Neuronal stem cell (in vitro differentiated cells): ENCODE measurements at regions not wholly inside any gene's neighbourhood (a gene's known extent, or its start where the extent isn't known, plus 50 kb on each side); places are given as distances from the start of the nearest gene placed in this dataset.

Experiments used
- DNase-seq: peaks from one replicate; pipeline ENCODE4 v3.0.0-alpha.2; 2013; ENCODE audit warnings: low spot score
- H2AFZ ChIP-seq: one replicate; pipeline ENCODE4 v1.6.1; 2013; ENCODE audit warnings: mild to moderate bottlenecking, low read length, inconsistent platforms
- H2AK5ac ChIP-seq: 2 replicates; pipeline ENCODE4 v1.6.1; 2013; ENCODE audit warnings: low read depth, mild to moderate bottlenecking, inconsistent platforms, low read length, moderate library complexity, mixed read lengths
- H2BK120ac ChIP-seq: 2 replicates; pipeline ENCODE4 v1.6.1; 2013; ENCODE audit warnings: low read depth, mild to moderate bottlenecking, inconsistent platforms, low read length, moderate library complexity, mixed read lengths
- H2BK12ac ChIP-seq: one replicate; pipeline ENCODE4 v1.6.1; 2013; ENCODE audit warnings: low read length, inconsistent platforms
- H2BK15ac ChIP-seq: 2 replicates; pipeline ENCODE4 v1.6.1; 2013; ENCODE audit warnings: mild to moderate bottlenecking, low read length, inconsistent platforms, mixed read lengths
- H2BK5ac ChIP-seq: one replicate; pipeline ENCODE4 v1.6.1; 2013; ENCODE audit warnings: inconsistent platforms, mild to moderate bottlenecking, low read length, moderate library complexity
- H3K14ac ChIP-seq: one replicate; pipeline ENCODE4 v1.6.1; 2013; ENCODE audit warnings: low read length, inconsistent platforms
- H3K18ac ChIP-seq: 2 replicates; pipeline ENCODE4 v1.6.1; 2013; ENCODE audit warnings: low read length, inconsistent platforms
- H3K23ac ChIP-seq: 2 replicates; pipeline ENCODE4 v1.6.1; 2013; ENCODE audit warnings: low read depth, mild to moderate bottlenecking, mixed read lengths, low read length, inconsistent platforms; ENCODE audit not compliant: poor library complexity
- H3K27ac ChIP-seq: replicated peaks from 3 replicates; pipeline ENCODE4 v1.5.1; 2013; ENCODE audit warnings: low read length, inconsistent platforms
- H3K27me3 ChIP-seq, 3 experiments: 2 replicates each; pipeline ENCODE4 v1.6.1; 2013; ENCODE audit warnings: low read length in 3 of 3, mild to moderate bottlenecking in 2 of 3, inconsistent platforms in 1 of 3, low read depth in 1 of 3, mixed read lengths in 1 of 3, moderate library complexity in 1 of 3; ENCODE audit not compliant: control insufficient read depth in 3 of 3, insufficient read depth in 3 of 3
- H3K36me3 ChIP-seq, 2 donors: replicated peaks in 1 of 2; 2 replicates each; pipeline ENCODE4 v1.6.1; 2013; ENCODE audit warnings: low read length in 2 of 2; ENCODE audit not compliant: control insufficient read depth in 2 of 2, insufficient read depth in 2 of 2
- H3K4ac ChIP-seq: 2 replicates; pipeline ENCODE4 v1.6.1; 2013; ENCODE audit warnings: inconsistent platforms, mild to moderate bottlenecking, low read length, moderate library complexity
- H3K4me1 ChIP-seq, 2 donors: 1 replicate in 1 of 2; 2 replicates in 1 of 2; pipeline ENCODE4 v1.6.1; 2013; ENCODE audit warnings: low read length in 2 of 2, low read depth in 1 of 2; ENCODE audit not compliant: control insufficient read depth in 2 of 2, insufficient read depth in 1 of 2
- H3K4me2 ChIP-seq: one replicate; pipeline ENCODE4 v1.6.1; 2013; ENCODE audit warnings: mild to moderate bottlenecking, low read length, inconsistent platforms; ENCODE audit not compliant: insufficient read depth, poor library complexity, severe bottlenecking
- H3K4me3 ChIP-seq, 2 donors: 2 replicates each; pipeline ENCODE4 v1.5.1; 2013; ENCODE audit warnings: low read length in 2 of 2, mild to moderate bottlenecking in 2 of 2, inconsistent platforms in 1 of 2, moderate library complexity in 1 of 2
- H3K79me1 ChIP-seq: one replicate; pipeline ENCODE4 v1.6.1; 2013; ENCODE audit warnings: low read depth, mild to moderate bottlenecking, inconsistent platforms, low read length, moderate library complexity
- H3K9ac ChIP-seq: one replicate; pipeline ENCODE4 v1.6.1; 2013; ENCODE audit warnings: mild to moderate bottlenecking, low read depth, low read length, inconsistent platforms; ENCODE audit not compliant: poor library complexity
- H3K9me3 ChIP-seq, 2 donors: replicated peaks in 1 of 2; 2 replicates each; pipeline versions ENCODE3 to v1.6.1; 2013; ENCODE audit warnings: low read length in 2 of 2, mild to moderate bottlenecking in 2 of 2, inconsistent platforms in 1 of 2, low read depth in 1 of 2, mixed read lengths in 1 of 2, moderate library complexity in 1 of 2; ENCODE audit not compliant: control insufficient read depth in 2 of 2, insufficient read depth in 1 of 2
- H4K8ac ChIP-seq: one replicate; pipeline ENCODE4 v1.6.1; 2013; ENCODE audit warnings: low read depth, mild to moderate bottlenecking, inconsistent platforms, low read length, moderate library complexity
- H4K91ac ChIP-seq: one replicate; pipeline ENCODE4 v1.6.1; 2013; ENCODE audit warnings: low read length, low read depth, mild to moderate bottlenecking, inconsistent platforms; ENCODE audit not compliant: poor library complexity
- WGBS, 2 donors: extraction: QIAGEN DNeasy Blood & Tissue Kit; methylation state at CpG; one replicate each; pipeline ENCODE4 v1.1.7; 2013; ENCODE audit warnings: missing lambda C conversion rate in 2 of 2, mixed read lengths in 1 of 2; ENCODE audit not compliant: insufficient read length in 2 of 2, insufficient replicate concordance in 1 of 2; ENCODE audit errors: extremely low coverage in 2 of 2; 5-methylcytosine and 5-hydroxymethylcytosine counted together

DNA sequence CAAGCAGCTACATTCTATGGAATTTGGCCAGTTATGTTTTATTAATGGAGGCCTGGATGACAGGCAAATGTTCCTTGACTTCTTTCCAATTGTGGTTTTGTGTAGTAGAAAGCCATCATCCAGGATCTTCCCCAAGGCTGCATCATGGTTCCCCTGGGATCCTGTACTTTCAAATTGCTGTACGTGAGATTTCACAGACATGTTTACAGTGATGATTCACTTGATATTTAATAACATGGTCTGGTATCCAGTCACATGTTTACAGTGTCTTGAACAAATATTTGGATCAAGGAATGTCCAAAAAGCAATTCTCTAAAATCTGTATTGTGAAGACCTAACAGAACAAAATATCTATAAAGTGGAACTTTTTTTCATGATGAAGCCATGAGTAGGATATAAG, 68.3 kb upstream of the ST6GALNAC3 start:
- no peak overlapping the region for H3K9ac ChIP-seq
- H2BK12ac ChIP-seq, result no peak overlapping the region
- no peak overlapping the region for H3K4me3 ChIP-seq
- H3K4ac ChIP-seq, result no peak overlapping the region
- H3K27me3 ChIP-seq, result no peaks in the 10 kb centered on the region
- H3K14ac ChIP-seq, result no peak overlapping the region
- no peak overlapping the region for H2BK15ac ChIP-seq
- no peak overlapping the region for H3K23ac ChIP-seq
- no peak overlapping the region for H4K91ac ChIP-seq
- no peak overlapping the region for H3K4me2 ChIP-seq
- H3K27ac ChIP-seq, result no peak overlapping the region
- H2BK5ac ChIP-seq, result no peak overlapping the region
- H2AK5ac ChIP-seq, result no peak overlapping the region
- H3K18ac ChIP-seq, result no peak overlapping the region
- no CpG with 5 or more reads among the region's 1 CpG for WGBS, 2 donors
- H3K4me1 ChIP-seq, result no peaks in the 10 kb centered on the region
- no peak overlapping the region for H4K8ac ChIP-seq
- H2BK120ac ChIP-seq, result no peak overlapping the region
- H3K9me3 ChIP-seq, result no peaks in the 10 kb centered on the region
- DNase-seq, result no peak
- no peaks in the 10 kb centered on the region for H3K36me3 ChIP-seq
- H3K79me1 ChIP-seq, result no peaks in the 10 kb centered on the region
- no peak overlapping the region for H2AFZ ChIP-seq

DNA sequence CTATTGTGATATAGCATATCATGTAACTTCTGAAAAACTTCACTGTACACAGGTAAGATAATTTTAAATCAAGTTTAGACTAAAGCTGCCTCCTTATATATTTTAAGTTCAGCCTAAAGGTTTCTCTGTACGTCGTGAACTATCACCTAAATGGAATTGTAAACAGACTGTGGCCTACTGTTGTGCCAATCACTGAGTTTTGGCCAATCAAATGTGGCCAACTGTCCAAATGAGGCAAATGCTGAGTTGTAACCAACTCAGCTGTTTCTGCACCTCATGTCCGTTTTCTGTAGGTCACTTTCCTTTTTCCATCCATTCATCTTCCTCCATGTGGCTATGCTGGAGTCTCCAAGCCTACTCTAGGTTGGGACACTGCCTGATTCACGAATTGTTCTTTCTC, 63.7 kb upstream of the ST6GALNAC3 start:
- H3K4me3 ChIP-seq, result no peak overlapping the region

DNA sequence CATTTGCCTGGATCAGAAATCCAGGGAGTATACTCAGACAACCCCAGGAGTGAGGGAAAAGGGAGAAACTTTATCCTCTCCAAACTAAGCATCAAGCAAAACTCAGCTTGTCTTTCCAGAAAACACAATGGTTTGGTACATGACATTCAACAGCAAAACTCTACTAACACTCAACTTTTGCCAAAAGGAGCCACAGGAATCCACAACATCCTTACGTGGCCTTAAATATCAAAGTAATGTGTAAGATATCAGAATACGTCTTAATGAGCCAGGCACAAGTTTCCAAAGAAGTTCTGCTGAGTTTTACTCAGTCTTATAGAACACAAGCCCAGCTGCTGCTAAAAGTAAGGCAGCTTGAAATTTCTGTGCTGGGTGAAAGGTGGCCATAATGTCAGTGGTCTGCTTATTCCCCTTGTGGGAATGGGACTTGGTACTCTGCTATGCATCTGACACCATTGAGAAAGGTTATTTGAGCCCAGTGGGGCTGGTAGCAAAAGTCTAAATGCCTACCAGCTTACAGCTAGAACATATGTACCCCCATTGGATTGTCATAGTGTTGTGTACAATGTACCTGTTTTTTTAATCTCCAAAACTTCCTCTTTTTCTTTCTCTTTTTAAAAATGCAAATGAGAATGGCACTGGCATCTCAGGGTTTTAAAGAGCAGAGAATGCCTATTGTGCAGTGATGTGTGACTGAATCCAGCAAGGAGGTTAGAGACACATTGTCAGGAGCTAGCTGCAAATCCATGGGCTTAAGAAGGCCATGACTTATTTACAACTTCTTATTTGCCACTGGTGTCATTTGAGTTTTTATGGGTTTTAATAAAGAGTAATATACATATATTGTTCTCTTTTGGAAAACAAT, 62.0 kb upstream of the ST6GALNAC3 start:
- no peak overlapping the region for H2BK5ac ChIP-seq
- no peak overlapping the region for H3K4me2 ChIP-seq
- H4K8ac ChIP-seq, result no peak overlapping the region
- H3K79me1 ChIP-seq, result no peaks in the 10 kb centered on the region
- H3K9ac ChIP-seq, result no peak overlapping the region
- H2BK120ac ChIP-seq, result no peak overlapping the region
- no peaks in the 10 kb centered on the region for H3K27me3 ChIP-seq
- peaks cover 4 to 14% of the 10 kb centered on the region in 2 donors for H3K4me1 ChIP-seq
- H2AK5ac ChIP-seq, result no peak overlapping the region
- peaks cover 0 to 4% of the 10 kb centered on the region in 2 donors for H3K9me3 ChIP-seq
- no peak overlapping the region for H2BK15ac ChIP-seq
- no CpG with 5 or more reads among the region's 2 CpGs for WGBS, 2 donors
- H4K91ac ChIP-seq, result no peak overlapping the region
- peak; percentile 20 for DNase-seq
- no peak overlapping the region for H2BK12ac ChIP-seq
- no peak overlapping the region for H3K14ac ChIP-seq
- no peak overlapping the region for H3K4ac ChIP-seq
- no peak overlapping the region for H3K18ac ChIP-seq
- no peak overlapping the region for H2AFZ ChIP-seq
- H3K27ac ChIP-seq, result no peak overlapping the region
- H3K4me3 ChIP-seq, result no peak overlapping the region
- H3K36me3 ChIP-seq, result no peaks in the 10 kb centered on the region
- H3K23ac ChIP-seq, result no peak overlapping the region

More for the DNA sequence above, 63.7 kb upstream of the ST6GALNAC3 start:
- Histone ChIP-seq H3K4me1 (peaks cover 4 to 14% of the 10 kb centered on the region in 2 donors), H3K27me3 (no peaks in the 10 kb centered on the region), H4K8ac (no peak overlapping the region), H3K14ac (no peak overlapping the region), H2BK15ac (no peak overlapping the region), H3K4me2 (no peak overlapping the region), H2BK12ac (no peak overlapping the region), H3K4ac (no peak overlapping the region), H2BK120ac (no peak overlapping the region), H2BK5ac (no peak overlapping the region), H2AK5ac (no peak overlapping the region), H4K91ac (no peak overlapping the region), H3K27ac (no peak overlapping the region), H3K36me3 (no peaks in the 10 kb centered on the region), H3K79me1 (no peaks in the 10 kb centered on the region), H3K9ac (no peak overlapping the region), H2AFZ (no peak overlapping the region), H3K23ac (no peak overlapping the region), H3K9me3 (peaks cover 0 to 4% of the 10 kb centered on the region in 2 donors), H3K18ac (no peak overlapping the region)
- WGBS, 2 donors, result no CpG with 5 or more reads among the region's 4 CpGs
- no peak for DNase-seq

DNA sequence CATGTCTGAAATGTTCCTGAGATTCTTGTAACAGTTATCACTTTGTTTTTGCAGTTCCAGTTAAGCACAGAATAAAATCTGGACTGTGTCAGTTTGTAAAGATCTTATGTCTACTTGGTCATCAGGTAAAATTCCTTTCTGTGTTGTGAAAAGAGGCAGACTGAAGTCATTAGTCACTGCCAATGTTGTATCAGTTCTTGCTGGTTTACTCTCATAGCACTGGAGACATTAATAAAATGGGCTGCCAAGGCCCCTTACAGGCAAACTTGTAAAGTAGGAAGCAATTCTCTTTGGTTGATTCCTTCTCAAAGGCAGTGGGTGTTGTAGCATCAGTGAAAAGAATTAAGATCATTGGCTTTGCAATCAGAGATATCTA, 61.4 kb upstream of the ST6GALNAC3 start:
- H3K4me1 ChIP-seq, result peaks cover 4 to 14% of the 10 kb centered on the region in 2 donors
- H3K4ac ChIP-seq, result no peak overlapping the region
- H3K9ac ChIP-seq, result no peak overlapping the region
- H4K91ac ChIP-seq, result no peak overlapping the region
- no peak overlapping the region for H3K4me2 ChIP-seq
- no peak overlapping the region for H3K18ac ChIP-seq
- no peak overlapping the region for H2BK12ac ChIP-seq
- no peak overlapping the region for H2BK15ac ChIP-seq
- H2AFZ ChIP-seq, result no peak overlapping the region
- H3K27me3 ChIP-seq, result no peaks in the 10 kb centered on the region
- no peak overlapping the region for H3K14ac ChIP-seq
- no peak overlapping the region for H3K4me3 ChIP-seq
- no peak overlapping the region for H2AK5ac ChIP-seq
- peaks cover 0 to 4% of the 10 kb centered on the region in 2 donors for H3K9me3 ChIP-seq
- no peak overlapping the region for H2BK5ac ChIP-seq
- DNase-seq, result no peak
- no peak overlapping the region for H3K27ac ChIP-seq
- no peak overlapping the region for H2BK120ac ChIP-seq
- H3K36me3 ChIP-seq, result no peaks in the 10 kb centered on the region
- H3K79me1 ChIP-seq, result no peaks in the 10 kb centered on the region
- no peak overlapping the region for H4K8ac ChIP-seq
- no peak overlapping the region for H3K23ac ChIP-seq
